HepG2 (cell line): ENCODE measurements at regions not wholly inside any gene's neighbourhood (a gene's known extent, or its start where the extent isn't known, plus 50 kb on each side); places are given as distances from the start of the nearest gene placed in this dataset.
A peak's percentile ranks its signal among the peaks of the same experiment; 100 is the strongest.

Source experiments
- CREB1 ChIP-seq, 2 experiments: fragments of 450-650 bp in 1 of 2; IDR thresholded peaks; 2 replicates each; pipeline ENCODE4 v1.6.1; 2016 to 2017; ENCODE audit warnings: control low read depth in 1 of 2, mild to moderate bottlenecking in 1 of 2, missing compliant biosample characterization in 1 of 2, missing genetic modification characterization in 1 of 2
- FOSL2 ChIP-seq: sonication (generic); formaldehyde crosslinking; IDR thresholded peaks from 2 replicates; pipeline ENCODE4 v1.4.0; 2020; ENCODE audit warnings: missing genetic modification reagents
- HOXD1 ChIP-seq: sonication (generic); formaldehyde crosslinking; IDR thresholded peaks from 2 replicates; pipeline ENCODE4 v1.5.0; 2020; ENCODE audit warnings: missing genetic modification reagents
- MAFF ChIP-seq: IDR thresholded peaks from 2 replicates; pipeline ENCODE4 v1.6.1; 2011; ENCODE audit warnings: low read depth, low read length, improper control_type of control experiment
- MYC ChIP-seq: sonication (generic); formaldehyde crosslinking; IDR thresholded peaks from 2 replicates; pipeline ENCODE4 v1.9.0; 2021; ENCODE audit warnings: missing genetic modification reagents, borderline replicate concordance
- NCOA1 ChIP-seq: sonication (generic); formaldehyde crosslinking; IDR thresholded peaks from 2 replicates; pipeline ENCODE4 v1.9.0; 2021; ENCODE audit warnings: missing genetic modification reagents
- RCOR2 ChIP-seq: IDR thresholded peaks from 2 replicates; pipeline ENCODE4 v1.6.1; 2016; ENCODE audit warnings: missing biosample characterization, missing genetic modification reagents
- RFXAP ChIP-seq: sonication (generic); formaldehyde crosslinking; IDR thresholded peaks from 2 replicates; pipeline ENCODE4 v1.4.0; 2020; ENCODE audit warnings: missing genetic modification reagents, borderline replicate concordance
- TP53 ChIP-seq: sonication (generic); formaldehyde crosslinking; conservative IDR thresholded peaks from 2 replicates; pipeline ENCODE4 v1.4.0; 2020; ENCODE audit warnings: missing genetic modification reagents
- ZNF235 ChIP-seq: sonication (generic); formaldehyde crosslinking; IDR thresholded peaks from 2 replicates; pipeline ENCODE4 v1.8.1; 2023; ENCODE audit warnings: mild to moderate bottlenecking, missing genetic modification reagents, borderline replicate concordance
- ZNF350 ChIP-seq: sonication (generic); formaldehyde crosslinking; IDR thresholded peaks from 2 replicates; pipeline ENCODE4 v1.4.0; 2020; ENCODE audit warnings: mild to moderate bottlenecking, low read depth, missing genetic modification reagents, borderline replicate concordance
- ZNF644 ChIP-seq: IDR thresholded peaks from 2 replicates; pipeline ENCODE4 v1.6.1; 2016; ENCODE audit warnings: low read depth
- TF ChIP-seq, protein P1 (sequence below), 2 experiments: sonication (generic) in 1 of 2; formaldehyde crosslinking in 1 of 2; IDR thresholded peaks; 2 replicates each; pipeline versions ENCODE4 v1.6.1 to v1.9.0; 2014 to 2022; ENCODE audit warnings: antibody characterized with exemption in 1 of 2, borderline replicate concordance in 1 of 2, inconsistent platforms in 1 of 2, low read depth in 1 of 2, missing genetic modification reagents in 1 of 2
- TF ChIP-seq, protein P2 (sequence below): sonication (generic); formaldehyde crosslinking; IDR thresholded peaks from 2 replicates; pipeline ENCODE4 v1.8.0; 2022; ENCODE audit warnings: missing genetic modification reagents, mild to moderate bottlenecking, inconsistent platforms, borderline replicate concordance
- TF ChIP-seq, protein P3 (sequence below): IDR thresholded peaks from 2 replicates; pipeline ENCODE4 v1.6.1; 2016; ENCODE audit warnings: mild to moderate bottlenecking
- TF ChIP-seq, protein P4 (sequence below): sonication (generic); formaldehyde crosslinking; IDR thresholded peaks from 2 replicates; pipeline ENCODE4 v1.9.0; 2022; ENCODE audit warnings: low read depth, missing genetic modification reagents

DNA sequence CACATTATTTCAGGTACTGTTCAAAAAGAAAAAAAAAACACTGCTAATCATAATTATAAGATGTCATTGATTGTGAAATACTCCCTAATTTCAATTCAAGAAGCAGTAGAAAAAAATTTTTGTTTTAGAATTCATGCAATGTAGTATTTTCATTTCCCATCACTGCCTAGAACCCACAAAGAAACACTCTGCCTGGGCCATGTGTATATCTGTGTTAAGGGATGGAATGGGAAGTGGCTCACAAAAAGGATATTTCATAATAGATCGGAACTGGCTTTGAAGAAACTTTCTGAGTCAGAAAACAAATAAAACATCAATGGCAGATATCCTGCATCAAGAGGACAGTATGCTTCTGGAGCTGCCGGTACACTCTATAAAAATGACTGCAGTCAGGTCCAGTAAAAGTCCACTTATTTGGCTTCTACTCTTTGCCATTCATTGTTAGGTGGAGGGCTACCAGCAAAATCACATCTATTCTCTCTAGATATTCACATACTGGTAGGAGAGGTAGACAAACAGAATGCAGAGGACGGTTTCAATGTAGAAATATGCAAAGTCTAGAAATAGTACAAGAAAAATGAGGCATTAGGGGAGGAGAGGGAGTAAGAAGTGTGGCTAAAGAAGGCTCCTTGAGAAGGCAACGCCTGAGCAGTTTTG lies 135.0 kb upstream of the TNFAIP3 start (continued):
- TF ChIP-seq, protein P1, sequence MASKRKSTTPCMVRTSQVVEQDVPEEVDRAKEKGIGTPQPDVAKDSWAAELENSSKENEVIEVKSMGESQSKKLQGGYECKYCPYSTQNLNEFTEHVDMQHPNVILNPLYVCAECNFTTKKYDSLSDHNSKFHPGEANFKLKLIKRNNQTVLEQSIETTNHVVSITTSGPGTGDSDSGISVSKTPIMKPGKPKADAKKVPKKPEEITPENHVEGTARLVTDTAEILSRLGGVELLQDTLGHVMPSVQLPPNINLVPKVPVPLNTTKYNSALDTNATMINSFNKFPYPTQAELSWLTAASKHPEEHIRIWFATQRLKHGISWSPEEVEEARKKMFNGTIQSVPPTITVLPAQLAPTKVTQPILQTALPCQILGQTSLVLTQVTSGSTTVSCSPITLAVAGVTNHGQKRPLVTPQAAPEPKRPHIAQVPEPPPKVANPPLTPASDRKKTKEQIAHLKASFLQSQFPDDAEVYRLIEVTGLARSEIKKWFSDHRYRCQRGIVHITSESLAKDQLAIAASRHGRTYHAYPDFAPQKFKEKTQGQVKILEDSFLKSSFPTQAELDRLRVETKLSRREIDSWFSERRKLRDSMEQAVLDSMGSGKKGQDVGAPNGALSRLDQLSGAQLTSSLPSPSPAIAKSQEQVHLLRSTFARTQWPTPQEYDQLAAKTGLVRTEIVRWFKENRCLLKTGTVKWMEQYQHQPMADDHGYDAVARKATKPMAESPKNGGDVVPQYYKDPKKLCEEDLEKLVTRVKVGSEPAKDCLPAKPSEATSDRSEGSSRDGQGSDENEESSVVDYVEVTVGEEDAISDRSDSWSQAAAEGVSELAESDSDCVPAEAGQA (IDR thresholded peaks at IDR 0.05; ENCODE audit: low read depth): peak; percentile 63; the same call in 1 of the 2 replicates
- TF ChIP-seq, protein P1 (CRISPR knock-in tag; IDR thresholded peaks at IDR 0.05; ENCODE audit: borderline replicate concordance): peak; percentile 81; the same call in 1 of the 2 replicates
- TF ChIP-seq MAFF (0 out of 2 replicates have a peak, but pooled peaks have one; percentile 23), CREB1 (IDR thresholded peaks at IDR 0.05) (no peak), CREB1 (CRISPR knock-in tag; IDR thresholded peaks at IDR 0.05) (peak; percentile 84), HOXD1 (CRISPR knock-in tag) (peak; percentile 65; the same call in 1 of the 2 replicates), ZNF350 (no peak), RFXAP (CRISPR knock-in tag) (0 out of 2 replicates have a peak, but pooled peaks have one; percentile 64), TP53 (0 out of 2 replicates have a peak, but pooled peaks have one; percentile 39), ZNF235 (CRISPR knock-in tag) (no peak), NCOA1 (CRISPR knock-in tag) (no peak), RCOR2 (peak; percentile 96), FOSL2 (peak; percentile 100), MYC (CRISPR knock-in tag) (no peak; the same call in 1 of the 2 replicates), ZNF644 (peak; percentile 98)
- TF ChIP-seq, protein P2, sequence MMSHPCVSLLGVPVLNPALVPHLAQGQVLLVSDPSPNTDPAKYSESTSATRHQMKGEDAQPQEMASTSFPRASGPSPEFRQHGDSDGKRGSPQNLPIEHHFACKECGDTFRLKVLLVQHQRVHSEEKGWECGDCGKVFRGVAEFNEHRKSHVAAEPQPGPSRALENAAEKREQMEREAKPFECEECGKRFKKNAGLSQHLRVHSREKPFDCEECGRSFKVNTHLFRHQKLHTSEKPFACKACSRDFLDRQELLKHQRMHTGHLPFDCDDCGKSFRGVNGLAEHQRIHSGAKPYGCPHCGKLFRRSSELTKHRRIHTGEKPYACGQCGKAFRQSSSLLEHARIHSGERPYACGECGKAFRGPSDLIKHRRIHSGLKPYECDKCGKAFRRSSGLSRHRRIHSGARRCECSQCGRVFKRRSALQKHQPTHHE: peak; percentile 38; the same call in 1 of the 2 replicates
- TF ChIP-seq, protein P3, sequence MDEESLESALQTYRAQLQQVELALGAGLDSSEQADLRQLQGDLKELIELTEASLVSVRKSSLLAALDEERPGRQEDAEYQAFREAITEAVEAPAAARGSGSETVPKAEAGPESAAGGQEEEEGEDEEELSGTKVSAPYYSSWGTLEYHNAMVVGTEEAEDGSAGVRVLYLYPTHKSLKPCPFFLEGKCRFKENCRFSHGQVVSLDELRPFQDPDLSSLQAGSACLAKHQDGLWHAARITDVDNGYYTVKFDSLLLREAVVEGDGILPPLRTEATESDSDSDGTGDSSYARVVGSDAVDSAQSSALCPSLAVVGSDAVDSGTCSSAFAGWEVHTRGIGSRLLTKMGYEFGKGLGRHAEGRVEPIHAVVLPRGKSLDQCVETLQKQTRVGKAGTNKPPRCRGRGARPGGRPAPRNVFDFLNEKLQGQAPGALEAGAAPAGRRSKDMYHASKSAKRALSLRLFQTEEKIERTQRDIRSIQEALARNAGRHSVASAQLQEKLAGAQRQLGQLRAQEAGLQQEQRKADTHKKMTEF (CRISPR knock-in tag): peak; percentile 98
- TF ChIP-seq, protein P4, sequence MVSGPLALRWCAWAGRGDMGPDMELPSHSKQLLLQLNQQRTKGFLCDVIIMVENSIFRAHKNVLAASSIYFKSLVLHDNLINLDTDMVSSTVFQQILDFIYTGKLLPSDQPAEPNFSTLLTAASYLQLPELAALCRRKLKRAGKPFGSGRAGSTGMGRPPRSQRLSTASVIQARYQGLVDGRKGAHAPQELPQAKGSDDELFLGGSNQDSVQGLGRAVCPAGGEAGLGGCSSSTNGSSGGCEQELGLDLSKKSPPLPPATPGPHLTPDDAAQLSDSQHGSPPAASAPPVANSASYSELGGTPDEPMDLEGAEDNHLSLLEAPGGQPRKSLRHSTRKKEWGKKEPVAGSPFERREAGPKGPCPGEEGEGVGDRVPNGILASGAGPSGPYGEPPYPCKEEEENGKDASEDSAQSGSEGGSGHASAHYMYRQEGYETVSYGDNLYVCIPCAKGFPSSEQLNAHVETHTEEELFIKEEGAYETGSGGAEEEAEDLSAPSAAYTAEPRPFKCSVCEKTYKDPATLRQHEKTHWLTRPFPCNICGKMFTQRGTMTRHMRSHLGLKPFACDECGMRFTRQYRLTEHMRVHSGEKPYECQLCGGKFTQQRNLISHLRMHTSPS: no peak
